GM10266 (cell line): ENCODE measurements at regions not wholly inside any gene's neighbourhood (a gene's known extent, or its start where the extent isn't known, plus 50 kb on each side); places are given as distances from the start of the nearest gene placed in this dataset.
"Not testable (repeated sequence)": the region's sequence is repeated elsewhere in the genome, so short reads cannot be mapped to it uniquely, and the experiment has no call there.

Experiments
- DNase-seq: peaks from one replicate; pipeline ENCODE4 v3.0.0; 2012; ENCODE audit errors: extremely low spot score
- CTCF ChIP-seq: IDR thresholded peaks from 2 replicates; pipeline ENCODE4 v1.5.1; 2012; ENCODE audit warnings: mild to moderate bottlenecking, low read depth; ENCODE audit not compliant: control insufficient read depth, insufficient read depth; ENCODE audit errors: missing control alignments

GRCh38 chr13:44694291-44694690 is 118.2 kb upstream of the TSC22D1 start:
- TF ChIP-seq CTCF, result no peak
- DNase-seq, result no peak

GRCh38 chr13:44693156-44693764 is 117.1 kb upstream of the TSC22D1 start:
- no peak for TF ChIP-seq CTCF
- DNase-seq, result no peak

GRCh38 chr13:44692173-44692713 is 116.1 kb upstream of the TSC22D1 start:
- TF ChIP-seq CTCF, result no peak
- no peak for DNase-seq

GRCh38 chr13:44690376-44690775 is 114.2 kb upstream of the TSC22D1 start:
- no peak for TF ChIP-seq CTCF
- DNase-seq, result no peak

GRCh38 chr13:44688652-44689051 is 112.5 kb upstream of the TSC22D1 start:
- no peak for DNase-seq

GRCh38 chr13:44686531-44686934 is 110.4 kb upstream of the TSC22D1 start:
- no peak for TF ChIP-seq CTCF
- no peak for DNase-seq

More at GRCh38 chr13:44688652-44689051, 112.5 kb upstream of the TSC22D1 start:
- no peak for TF ChIP-seq CTCF

- DNase-seq, result no peak
- TF ChIP-seq CTCF, result no peak
These were observed 109.5 kb upstream of the TSC22D1 start for GRCh38 chr13:44685641-44686040.

- DNase-seq, result not testable (repeated sequence)
These were observed 106.3 kb upstream of the TSC22D1 start for GRCh38 chr13:44682416-44682815.
